ENCODE measurements at regions not wholly inside any gene's neighbourhood (a gene's known extent, or its start where the extent isn't known, plus 50 kb on each side); places are given as distances from the start of the nearest gene placed in this dataset.

DNA sequence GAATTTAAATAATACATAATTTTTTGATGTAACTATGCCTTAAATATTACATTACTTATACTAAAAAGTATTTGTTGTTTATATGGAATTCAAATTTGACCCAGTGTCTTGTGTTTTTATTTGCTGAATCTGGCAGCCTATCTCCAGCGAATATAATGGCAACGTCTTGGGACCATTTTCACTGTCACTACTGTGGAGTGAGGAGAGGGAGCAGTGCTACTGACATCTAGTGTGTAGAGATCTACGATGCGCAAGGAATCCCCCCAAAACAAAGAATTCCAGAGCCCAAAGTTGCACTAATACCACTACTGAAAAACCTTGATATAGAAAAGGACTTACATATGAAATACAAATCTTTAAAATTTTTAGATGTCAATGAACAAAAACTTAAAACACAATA lies 314.4 kb downstream of the DRD1 start:
- TF ChIP-seq, protein P1, sequence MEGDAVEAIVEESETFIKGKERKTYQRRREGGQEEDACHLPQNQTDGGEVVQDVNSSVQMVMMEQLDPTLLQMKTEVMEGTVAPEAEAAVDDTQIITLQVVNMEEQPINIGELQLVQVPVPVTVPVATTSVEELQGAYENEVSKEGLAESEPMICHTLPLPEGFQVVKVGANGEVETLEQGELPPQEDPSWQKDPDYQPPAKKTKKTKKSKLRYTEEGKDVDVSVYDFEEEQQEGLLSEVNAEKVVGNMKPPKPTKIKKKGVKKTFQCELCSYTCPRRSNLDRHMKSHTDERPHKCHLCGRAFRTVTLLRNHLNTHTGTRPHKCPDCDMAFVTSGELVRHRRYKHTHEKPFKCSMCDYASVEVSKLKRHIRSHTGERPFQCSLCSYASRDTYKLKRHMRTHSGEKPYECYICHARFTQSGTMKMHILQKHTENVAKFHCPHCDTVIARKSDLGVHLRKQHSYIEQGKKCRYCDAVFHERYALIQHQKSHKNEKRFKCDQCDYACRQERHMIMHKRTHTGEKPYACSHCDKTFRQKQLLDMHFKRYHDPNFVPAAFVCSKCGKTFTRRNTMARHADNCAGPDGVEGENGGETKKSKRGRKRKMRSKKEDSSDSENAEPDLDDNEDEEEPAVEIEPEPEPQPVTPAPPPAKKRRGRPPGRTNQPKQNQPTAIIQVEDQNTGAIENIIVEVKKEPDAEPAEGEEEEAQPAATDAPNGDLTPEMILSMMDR (IDR thresholded peaks at IDR 0.05) = no peak
- TF ChIP-seq EP300 (IDR thresholded peaks at IDR 0.05) = no peak

All from ovary (tissue), 3 donors.